Endodermal cell (in vitro differentiated cells): ENCODE measurements at regions not wholly inside any gene's neighbourhood (a gene's known extent, or its start where the extent isn't known, plus 50 kb on each side); places are given as distances from the start of the nearest gene placed in this dataset.

Experiments
- DNase-seq: peaks from one replicate; pipeline ENCODE4 v3.0.0-alpha.2; 2017
- H3K27ac ChIP-seq: 2 replicates; pipeline ENCODE4 v1.5.1; 2013; ENCODE audit warnings: mild to moderate bottlenecking, low read depth, low read length, moderate library complexity
- H3K27me3 ChIP-seq: 2 replicates; pipeline ENCODE4 v1.6.1; 2013; ENCODE audit warnings: mild to moderate bottlenecking, low read length, moderate library complexity; ENCODE audit not compliant: insufficient read depth, control insufficient read depth, poor library complexity, severe bottlenecking
- H3K36me3 ChIP-seq: 2 replicates; pipeline ENCODE4 v1.7.0; 2013; ENCODE audit warnings: mild to moderate bottlenecking, low read length, moderate library complexity; ENCODE audit not compliant: control insufficient read depth, insufficient read depth
- H3K4me1 ChIP-seq: one replicate; pipeline ENCODE4 v1.7.0; 2013; ENCODE audit warnings: low read length; ENCODE audit not compliant: control insufficient read depth, insufficient read depth
- H3K4me3 ChIP-seq: 2 replicates; pipeline ENCODE4 v1.5.1; 2013; ENCODE audit warnings: mild to moderate bottlenecking, low read length, moderate library complexity
- H3K9ac ChIP-seq: 2 replicates; pipeline ENCODE4 v1.6.1; 2013; ENCODE audit warnings: mild to moderate bottlenecking, low read length, moderate library complexity; ENCODE audit not compliant: poor library complexity, severe bottlenecking; ENCODE audit errors: extremely low read depth
- H3K9me3 ChIP-seq: 2 replicates; pipeline ENCODE4 v1.6.1; 2013; ENCODE audit warnings: mild to moderate bottlenecking, low read length, moderate library complexity; ENCODE audit not compliant: control insufficient read depth
- H3K27ac Mint-ChIP-seq: 2 replicates; pipeline ENCODE4 v1.8.0; 2020; ENCODE audit warnings: mixed read lengths
- H3K27me3 Mint-ChIP-seq: 2 replicates; pipeline ENCODE4 v1.8.0; 2021; ENCODE audit warnings: mild to moderate bottlenecking, mixed read lengths; ENCODE audit not compliant: insufficient read depth
- H3K36me3 Mint-ChIP-seq: 2 replicates; pipeline ENCODE4 v1.8.0; 2020; ENCODE audit warnings: low read depth, mixed read lengths
- H3K4me1 Mint-ChIP-seq: 2 replicates; pipeline ENCODE4 v1.8.0; 2020; ENCODE audit warnings: mixed read lengths
- H3K4me3 Mint-ChIP-seq: 2 replicates; pipeline ENCODE4 v1.8.0; 2020; ENCODE audit warnings: mild to moderate bottlenecking, moderate library complexity, mixed read lengths
- H3K9me3 Mint-ChIP-seq: 2 replicates; pipeline ENCODE4 v1.8.0; 2020; ENCODE audit warnings: mild to moderate bottlenecking, mixed read lengths
- WGBS, 2 experiments: methylation state at CpG; one replicate each; pipeline versions ENCODE4 v1.1.5 to v1.1.7; 2013; ENCODE audit warnings: missing lambda C conversion rate in 2 of 2, mixed read lengths in 1 of 2; ENCODE audit not compliant: insufficient coverage in 1 of 2, insufficient read length in 1 of 2; 5-methylcytosine and 5-hydroxymethylcytosine counted together
- TF ChIP-seq, protein P1 (sequence below): fragments of 200-600 bp; sonication (generic); conservative IDR thresholded peaks from 2 replicates; pipeline ENCODE4 v1.5.0; 2021; ENCODE audit warnings: antibody characterized with exemption, mild to moderate bottlenecking

GRCh38 chr4:138451276-138451663 is 209.1 kb upstream of the SLC7A11 start:
- no peak overlapping the region for H3K27ac Mint-ChIP-seq

GRCh38 chr4:138450546-138451275 is 208.6 kb upstream of the SLC7A11 start:
- Histone ChIP-seq H3K9ac (no peak overlapping the region), H3K36me3 (no peaks in the 10 kb centered on the region), H3K27ac (no peak overlapping the region), H3K4me1 (no peaks in the 10 kb centered on the region), H3K4me3 (no peak overlapping the region), H3K9me3 (no peaks in the 10 kb centered on the region), H3K27me3 (no peaks in the 10 kb centered on the region)
- H3K4me1 Mint-ChIP-seq, result no peaks in the 10 kb centered on the region
- no peaks in the 10 kb centered on the region for H3K27me3 Mint-ChIP-seq
- no peak for DNase-seq
- no peak overlapping the region for H3K4me3 Mint-ChIP-seq
- 80 to 97% methylated on average over 1 to 3 of the region's 3 CpGs for WGBS, 2 experiments
- H3K36me3 Mint-ChIP-seq, result no peaks in the 10 kb centered on the region
- no peak overlapping the region for H3K27ac Mint-ChIP-seq
- TF ChIP-seq, protein P1, sequence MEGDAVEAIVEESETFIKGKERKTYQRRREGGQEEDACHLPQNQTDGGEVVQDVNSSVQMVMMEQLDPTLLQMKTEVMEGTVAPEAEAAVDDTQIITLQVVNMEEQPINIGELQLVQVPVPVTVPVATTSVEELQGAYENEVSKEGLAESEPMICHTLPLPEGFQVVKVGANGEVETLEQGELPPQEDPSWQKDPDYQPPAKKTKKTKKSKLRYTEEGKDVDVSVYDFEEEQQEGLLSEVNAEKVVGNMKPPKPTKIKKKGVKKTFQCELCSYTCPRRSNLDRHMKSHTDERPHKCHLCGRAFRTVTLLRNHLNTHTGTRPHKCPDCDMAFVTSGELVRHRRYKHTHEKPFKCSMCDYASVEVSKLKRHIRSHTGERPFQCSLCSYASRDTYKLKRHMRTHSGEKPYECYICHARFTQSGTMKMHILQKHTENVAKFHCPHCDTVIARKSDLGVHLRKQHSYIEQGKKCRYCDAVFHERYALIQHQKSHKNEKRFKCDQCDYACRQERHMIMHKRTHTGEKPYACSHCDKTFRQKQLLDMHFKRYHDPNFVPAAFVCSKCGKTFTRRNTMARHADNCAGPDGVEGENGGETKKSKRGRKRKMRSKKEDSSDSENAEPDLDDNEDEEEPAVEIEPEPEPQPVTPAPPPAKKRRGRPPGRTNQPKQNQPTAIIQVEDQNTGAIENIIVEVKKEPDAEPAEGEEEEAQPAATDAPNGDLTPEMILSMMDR, result no peak
- no peaks in the 10 kb centered on the region for H3K9me3 Mint-ChIP-seq

More at GRCh38 chr4:138451276-138451663, 209.1 kb upstream of the SLC7A11 start:
- Histone ChIP-seq H3K4me1 (no peaks in the 10 kb centered on the region), H3K9ac (no peak overlapping the region), H3K27ac (no peak overlapping the region), H3K9me3 (no peaks in the 10 kb centered on the region), H3K4me3 (no peak overlapping the region), H3K27me3 (no peaks in the 10 kb centered on the region), H3K36me3 (no peaks in the 10 kb centered on the region)
- no peaks in the 10 kb centered on the region for H3K4me1 Mint-ChIP-seq
- H3K27me3 Mint-ChIP-seq, result no peaks in the 10 kb centered on the region
- H3K9me3 Mint-ChIP-seq, result no peaks in the 10 kb centered on the region
- H3K36me3 Mint-ChIP-seq, result no peaks in the 10 kb centered on the region
- WGBS, 2 experiments, result 100% methylated on average over 1 of the region's 1 CpG; no CpG with 5 or more reads in 1 of the 2 experiments
- TF ChIP-seq, protein P1, result no peak
- no peak for DNase-seq
- no peak overlapping the region for H3K4me3 Mint-ChIP-seq

DNA sequence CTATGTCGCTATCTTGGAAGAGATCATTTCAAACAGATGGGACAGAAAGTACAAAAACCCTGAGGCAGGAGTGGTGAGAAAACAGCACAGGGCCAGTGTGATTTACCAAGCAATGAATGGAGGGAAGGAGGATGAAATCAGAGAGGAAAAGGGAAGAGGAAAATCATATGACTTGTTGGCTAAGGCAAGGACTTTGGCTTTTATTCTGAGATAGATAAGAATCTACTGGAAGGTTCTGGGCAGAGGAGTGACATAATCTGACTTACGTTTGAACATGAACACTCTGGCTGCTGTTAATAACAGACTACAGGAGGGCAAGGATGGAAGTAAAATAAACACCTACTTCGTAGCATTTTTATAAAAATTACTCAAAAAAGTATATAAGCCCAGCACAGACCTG is 207.8 kb upstream of the SLC7A11 start:
- H3K4me1 Mint-ChIP-seq, result no peaks in the 10 kb centered on the region
- no peaks in the 10 kb centered on the region for H3K36me3 ChIP-seq
- H3K9me3 Mint-ChIP-seq, result no peaks in the 10 kb centered on the region
- H3K27me3 ChIP-seq, result no peaks in the 10 kb centered on the region
- no peak overlapping the region for H3K4me3 Mint-ChIP-seq
- H3K27me3 Mint-ChIP-seq, result no peaks in the 10 kb centered on the region
- H3K4me3 ChIP-seq, result no peak overlapping the region
- no peaks in the 10 kb centered on the region for H3K9me3 ChIP-seq
- no peak overlapping the region for H3K27ac Mint-ChIP-seq
- TF ChIP-seq, protein P1, result no peak
- no peaks in the 10 kb centered on the region for H3K36me3 Mint-ChIP-seq
- no peak overlapping the region for H3K9ac ChIP-seq
- WGBS, 2 experiments, result 93 to 100% methylated on average over 3 of the region's 3 CpGs
- no peak overlapping the region for H3K27ac ChIP-seq
- H3K4me1 ChIP-seq, result no peaks in the 10 kb centered on the region
- DNase-seq, result no peak
